ENCODE measurements at regions not wholly inside any gene's neighbourhood (a gene's known extent, or its start where the extent isn't known, plus 50 kb on each side); places are given as distances from the start of the nearest gene placed in this dataset.

GRCh38 chr6:15082708-15083107, 163.2 kb upstream of the JARID2 start:
- TF ChIP-seq CTCF (IDR thresholded peaks at IDR 0.05; ENCODE audit: low read length) (no peak), EZH2 (optimal IDR thresholded peaks at IDR 0.05; ENCODE audit: low read depth, low read length) (no peak)

Data from MM.1S (cell line).